ENCODE measurements at regions not wholly inside any gene's neighbourhood (a gene's known extent, or its start where the extent isn't known, plus 50 kb on each side); places are given as distances from the start of the nearest gene placed in this dataset.

- no peak for DNase-seq (ENCODE audit: low read depth in 1 of 2, low spot score in 1 of 2)
Measured at GRCh38 chr2:39549718-39550464, 112.8 kb upstream of the MAP4K3 start.

DNA sequence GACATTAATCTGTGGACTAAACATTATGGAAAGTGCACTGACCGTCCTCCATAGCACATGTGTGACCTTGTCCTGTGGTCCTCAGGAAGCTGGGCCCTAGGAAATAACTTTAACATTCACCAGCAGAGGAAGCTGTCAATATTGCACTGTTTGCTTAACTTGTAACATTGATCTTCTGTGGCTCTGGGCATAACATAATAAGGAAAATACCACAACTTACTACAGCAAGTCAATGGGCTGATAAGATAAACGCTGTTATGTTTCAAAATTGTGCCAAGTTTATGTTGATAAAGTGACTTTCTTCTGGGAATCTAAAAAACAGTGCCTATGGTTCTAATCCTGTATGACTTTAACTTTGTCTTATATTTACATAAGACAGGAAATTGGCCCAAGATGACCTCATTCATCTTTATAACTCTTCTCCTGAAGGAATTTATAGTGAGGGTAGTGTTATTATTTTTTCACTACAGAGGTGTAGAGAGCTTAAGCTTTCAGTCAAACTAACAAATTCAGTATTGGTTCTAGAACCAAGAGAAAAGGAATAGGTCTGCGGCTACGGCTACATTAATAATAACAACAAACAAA is 113.7 kb upstream of the MAP4K3 start:
- no peak for DNase-seq (ENCODE audit: low read depth in 1 of 2, low spot score in 1 of 2)
- no peaks in the 10 kb centered on the region for H3K27me3 ChIP-seq (ENCODE audit: insufficient read depth, poor library complexity, severe bottlenecking)
- H3K4me3 ChIP-seq (replicated peaks; ENCODE audit: insufficient read depth, low read length): no peak overlapping the region
- TF ChIP-seq REST (IDR thresholded peaks at IDR 0.05; ENCODE audit: insufficient replicate concordance, low read depth): no peak
- no peak for TF ChIP-seq GABPA (IDR thresholded peaks at IDR 0.05; ENCODE audit: low read depth)
- H3K27ac ChIP-seq (replicated peaks): no peak overlapping the region

More at GRCh38 chr2:39549718-39550464, 112.8 kb upstream of the MAP4K3 start:
- Histone ChIP-seq H3K4me3 (replicated peaks; ENCODE audit: insufficient read depth, low read length) (no peak overlapping the region), H3K27ac (replicated peaks) (no peak overlapping the region), H3K27me3 (ENCODE audit: insufficient read depth, poor library complexity, severe bottlenecking) (no peaks in the 10 kb centered on the region)
- TF ChIP-seq, protein P1, sequence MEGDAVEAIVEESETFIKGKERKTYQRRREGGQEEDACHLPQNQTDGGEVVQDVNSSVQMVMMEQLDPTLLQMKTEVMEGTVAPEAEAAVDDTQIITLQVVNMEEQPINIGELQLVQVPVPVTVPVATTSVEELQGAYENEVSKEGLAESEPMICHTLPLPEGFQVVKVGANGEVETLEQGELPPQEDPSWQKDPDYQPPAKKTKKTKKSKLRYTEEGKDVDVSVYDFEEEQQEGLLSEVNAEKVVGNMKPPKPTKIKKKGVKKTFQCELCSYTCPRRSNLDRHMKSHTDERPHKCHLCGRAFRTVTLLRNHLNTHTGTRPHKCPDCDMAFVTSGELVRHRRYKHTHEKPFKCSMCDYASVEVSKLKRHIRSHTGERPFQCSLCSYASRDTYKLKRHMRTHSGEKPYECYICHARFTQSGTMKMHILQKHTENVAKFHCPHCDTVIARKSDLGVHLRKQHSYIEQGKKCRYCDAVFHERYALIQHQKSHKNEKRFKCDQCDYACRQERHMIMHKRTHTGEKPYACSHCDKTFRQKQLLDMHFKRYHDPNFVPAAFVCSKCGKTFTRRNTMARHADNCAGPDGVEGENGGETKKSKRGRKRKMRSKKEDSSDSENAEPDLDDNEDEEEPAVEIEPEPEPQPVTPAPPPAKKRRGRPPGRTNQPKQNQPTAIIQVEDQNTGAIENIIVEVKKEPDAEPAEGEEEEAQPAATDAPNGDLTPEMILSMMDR (IDR thresholded peaks at IDR 0.05; ENCODE audit: insufficient read depth, low read length): no peak
- no peak for TF ChIP-seq POLR2AphosphoS5 (IDR thresholded peaks at IDR 0.05; ENCODE audit: low read depth)
- TF ChIP-seq SPI1 (IDR thresholded peaks at IDR 0.05; ENCODE audit: borderline replicate concordance, low read depth): no peak
- TF ChIP-seq REST (IDR thresholded peaks at IDR 0.05; ENCODE audit: insufficient replicate concordance, low read depth): no peak
- no peak for TF ChIP-seq GABPA (IDR thresholded peaks at IDR 0.05; ENCODE audit: low read depth)

- H3K27ac ChIP-seq (replicated peaks): no peak overlapping the region
- TF ChIP-seq, protein P1 (IDR thresholded peaks at IDR 0.05; ENCODE audit: insufficient read depth, low read length): no peak
- TF ChIP-seq GABPA (IDR thresholded peaks at IDR 0.05; ENCODE audit: low read depth) (no peak), REST (IDR thresholded peaks at IDR 0.05; ENCODE audit: insufficient replicate concordance, low read depth) (no peak), POLR2AphosphoS5 (IDR thresholded peaks at IDR 0.05; ENCODE audit: low read depth) (no peak), SPI1 (IDR thresholded peaks at IDR 0.05; ENCODE audit: borderline replicate concordance, low read depth) (no peak)
- DNase-seq (ENCODE audit: low read depth in 1 of 2, low spot score in 1 of 2): no peak
- no peaks in the 10 kb centered on the region for H3K27me3 ChIP-seq (ENCODE audit: insufficient read depth, poor library complexity, severe bottlenecking)
- no peak overlapping the region for H3K4me3 ChIP-seq (replicated peaks; ENCODE audit: insufficient read depth, low read length)
Measured at GRCh38 chr2:39558906-39559305, 106.8 kb upstream of the TMEM178A start.
